ENCODE measurements at regions not wholly inside any gene's neighbourhood (a gene's known extent, or its start where the extent isn't known, plus 50 kb on each side); places are given as distances from the start of the nearest gene placed in this dataset.
"Not testable (repeated sequence)": the region's sequence is repeated elsewhere in the genome, so short reads cannot be mapped to it uniquely, and the experiment has no call there.

DNA sequence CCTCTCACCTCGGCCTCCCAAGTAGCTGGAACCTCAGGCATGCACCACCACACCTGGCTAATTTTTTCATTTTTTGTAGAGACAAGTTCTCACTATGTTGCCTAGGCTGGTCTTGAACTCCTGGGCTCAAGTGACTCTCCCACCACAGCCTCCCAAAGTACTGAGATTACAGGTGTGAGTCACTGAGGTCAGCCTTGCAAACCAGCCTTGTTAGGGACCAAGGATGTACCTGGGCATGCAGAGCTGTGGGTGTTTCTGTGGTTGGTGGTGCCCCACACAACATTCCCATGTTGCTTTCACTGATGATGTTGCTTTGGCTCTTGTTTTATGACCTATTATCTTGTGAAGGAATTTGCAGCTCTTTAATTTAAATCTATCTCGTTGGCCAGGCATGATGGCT lies 54.8 kb downstream of the OTUD1 start:
- no peak for DNase-seq (ENCODE audit: low read depth)

DNA sequence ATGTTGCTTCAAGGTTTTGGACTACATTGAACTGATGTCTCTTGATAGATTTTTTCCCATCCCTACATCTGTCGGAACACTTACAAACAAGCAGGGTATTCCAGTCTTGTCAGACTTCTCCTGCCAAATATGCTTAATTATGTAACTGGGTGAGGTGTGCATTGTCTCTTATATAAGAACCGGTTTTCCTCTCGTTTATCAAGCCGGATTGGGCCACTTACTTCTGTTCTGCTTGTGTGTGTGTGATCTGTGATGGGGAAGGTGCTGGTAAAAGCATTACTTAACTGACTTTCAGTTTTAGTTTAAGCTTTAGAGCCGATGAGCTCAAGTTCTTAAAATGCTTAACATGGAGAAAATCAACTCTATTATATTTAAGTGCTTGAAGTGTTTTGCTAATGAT lies 57.9 kb downstream of the OTUD1 start:
- DNase-seq (ENCODE audit: low read depth), result no peak

DNA sequence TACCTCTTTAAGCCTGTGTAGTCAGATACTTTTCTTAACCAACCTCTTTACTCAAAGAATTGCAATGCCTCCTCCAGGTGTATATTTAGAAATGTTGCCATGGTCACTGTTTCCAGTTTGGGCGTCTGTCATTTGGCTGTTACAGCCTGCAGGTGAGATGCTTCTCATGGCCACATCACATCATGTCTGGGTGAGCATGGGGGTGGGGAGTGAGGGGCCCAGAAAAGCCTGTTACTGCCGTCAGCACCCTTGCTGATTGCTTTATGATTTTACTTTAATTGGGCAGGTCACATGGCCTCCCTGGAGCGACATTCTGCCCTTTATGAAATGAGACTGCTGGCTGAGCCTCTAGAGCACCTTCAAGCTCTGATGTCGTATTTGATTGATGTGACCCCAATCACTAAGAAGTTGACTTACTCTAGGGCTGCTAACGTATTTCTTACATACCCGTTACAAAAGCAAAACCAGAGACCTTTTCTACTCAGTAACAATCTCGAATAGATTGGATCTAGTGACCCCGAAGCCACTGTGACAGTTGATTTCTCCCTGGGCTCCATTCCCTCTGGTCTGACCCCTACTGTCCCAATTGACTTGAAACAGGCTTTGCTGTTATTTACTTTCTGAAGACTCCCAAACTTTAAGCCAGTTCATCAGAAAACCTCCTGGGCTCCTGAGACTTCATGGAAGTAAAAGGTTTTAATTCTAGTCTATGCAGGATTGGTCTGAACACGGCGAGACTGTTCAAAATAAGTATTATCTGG lies 60.7 kb downstream of the OTUD1 start:
- DNase-seq (ENCODE audit: low read depth), result no peak

DNA sequence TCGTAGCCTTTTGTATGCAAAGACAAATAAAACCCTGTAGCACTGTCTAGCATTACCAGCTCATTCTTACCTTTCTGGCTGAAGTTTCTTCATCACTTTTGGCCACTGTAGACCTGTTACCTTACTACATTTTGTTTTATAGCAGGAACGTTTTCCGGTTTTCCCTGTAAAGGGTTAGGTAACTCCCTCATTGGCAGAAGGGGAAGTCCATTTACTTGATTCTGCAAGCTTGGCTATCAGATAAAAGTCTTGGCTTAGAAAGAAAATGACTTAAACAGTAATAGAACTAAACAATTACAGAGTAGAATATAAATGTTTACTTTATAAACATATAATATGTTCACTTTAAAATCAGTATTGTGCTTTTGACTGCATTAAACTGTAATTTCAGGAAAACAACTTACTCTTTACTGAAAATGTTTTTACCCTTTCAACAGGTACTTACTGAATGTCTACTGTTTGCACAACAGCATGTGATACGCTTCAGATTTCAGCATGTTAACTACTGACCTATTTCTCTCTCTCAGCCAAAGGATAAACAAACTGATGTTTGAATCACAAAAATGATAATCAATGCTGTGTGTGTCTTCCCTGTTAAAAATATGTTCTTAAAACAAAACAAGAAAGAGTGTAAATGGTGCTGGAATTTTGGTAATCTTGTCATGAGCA lies 67.1 kb downstream of the OTUD1 start:
- DNase-seq (ENCODE audit: low read depth), result no peak

DNA sequence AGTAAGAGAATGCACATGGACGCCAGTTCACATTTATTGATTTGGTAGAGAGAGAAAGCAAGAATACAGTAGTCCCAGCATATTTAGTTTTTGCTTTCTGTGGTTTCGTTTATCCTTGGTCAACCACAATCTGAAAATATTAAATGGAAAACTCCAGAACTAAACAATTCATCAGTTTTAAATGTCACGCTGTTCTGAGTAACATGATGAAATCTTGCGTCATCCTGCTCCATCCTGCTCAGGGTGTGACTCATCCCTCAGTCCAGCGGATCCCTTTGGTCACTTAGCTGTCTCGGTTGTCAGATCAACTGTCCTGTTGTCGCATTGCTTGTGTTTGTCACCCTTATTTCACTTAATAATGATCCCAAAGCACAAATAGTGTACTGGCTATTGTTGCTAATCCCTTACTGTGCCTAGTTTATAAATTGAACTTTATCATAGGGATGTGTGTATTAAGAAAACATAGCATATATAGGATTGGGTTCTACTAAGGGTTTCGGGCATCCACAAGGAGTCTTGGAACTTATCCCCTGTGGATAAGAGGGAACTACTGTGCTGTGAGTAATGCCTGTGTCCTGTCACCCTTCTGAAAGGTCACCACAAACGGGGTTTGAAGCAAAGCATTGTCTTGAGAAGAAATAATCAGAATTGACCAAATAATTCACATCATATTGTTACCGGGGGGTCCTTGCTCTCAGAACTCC lies 73.6 kb downstream of the OTUD1 start:
- DNase-seq (ENCODE audit: low read depth), result peak; percentile 76

DNA sequence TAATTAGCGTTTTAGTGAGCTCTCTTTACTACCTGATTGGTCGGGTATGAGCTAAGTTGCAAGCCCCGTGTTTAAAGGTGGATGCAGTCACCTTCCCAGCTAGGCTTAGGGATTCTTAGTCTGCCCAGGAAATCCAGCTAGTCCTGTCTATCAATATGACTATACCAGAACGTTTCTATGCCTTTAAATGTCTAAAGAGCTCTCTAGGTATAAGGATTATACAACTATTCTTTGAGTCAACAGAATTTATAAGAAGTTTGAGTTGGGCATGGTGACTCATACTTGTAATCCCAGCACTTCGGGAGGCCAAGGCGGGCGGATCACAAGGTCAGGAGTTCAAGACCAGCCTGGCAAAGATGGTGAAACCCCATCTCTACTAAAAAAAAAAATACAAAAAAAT lies 74.7 kb downstream of the OTUD1 start:
- DNase-seq (ENCODE audit: low read depth), result not testable (repeated sequence)

DNA sequence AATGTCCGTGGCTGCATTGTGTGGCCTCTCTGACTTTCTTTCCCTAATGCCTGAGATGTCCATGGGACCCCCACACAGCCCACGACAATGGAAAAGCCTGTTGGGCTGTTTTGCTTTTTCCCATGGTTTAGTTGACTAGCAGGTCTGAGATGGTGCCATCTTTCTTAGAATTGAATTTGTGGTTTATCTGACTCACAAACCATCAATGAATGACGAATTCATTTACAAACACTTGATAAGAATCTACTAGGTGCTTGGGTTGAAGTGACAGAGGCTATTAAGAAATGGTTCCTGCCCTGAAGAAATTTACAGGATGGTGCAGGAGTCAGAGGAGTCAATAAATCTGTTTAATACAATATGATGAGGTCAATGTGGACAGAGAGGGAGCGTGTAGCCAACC lies 75.4 kb downstream of the OTUD1 start:
- DNase-seq (ENCODE audit: low read depth), result no peak

DNA sequence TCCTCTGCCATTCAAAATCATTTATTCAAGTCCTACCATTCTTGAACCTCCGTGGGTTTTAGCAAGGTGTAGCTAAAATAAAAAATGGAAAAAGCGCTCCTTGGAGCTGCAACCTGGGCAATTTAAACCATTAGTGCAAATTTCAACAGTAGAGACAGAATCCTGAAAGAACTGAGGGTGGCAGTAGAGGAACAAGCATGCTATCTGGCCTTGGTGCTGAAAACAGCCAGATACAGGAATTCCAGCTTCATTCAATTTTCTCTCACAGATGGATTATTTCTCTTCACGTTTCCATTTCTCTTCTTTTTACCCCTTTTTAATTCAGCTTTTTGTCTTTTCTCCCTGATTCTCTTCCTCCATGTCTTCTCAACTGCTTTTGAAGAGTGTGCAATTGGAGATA lies 77.7 kb downstream of the OTUD1 start:
- peak; percentile 22 for DNase-seq (ENCODE audit: low read depth)

DNA sequence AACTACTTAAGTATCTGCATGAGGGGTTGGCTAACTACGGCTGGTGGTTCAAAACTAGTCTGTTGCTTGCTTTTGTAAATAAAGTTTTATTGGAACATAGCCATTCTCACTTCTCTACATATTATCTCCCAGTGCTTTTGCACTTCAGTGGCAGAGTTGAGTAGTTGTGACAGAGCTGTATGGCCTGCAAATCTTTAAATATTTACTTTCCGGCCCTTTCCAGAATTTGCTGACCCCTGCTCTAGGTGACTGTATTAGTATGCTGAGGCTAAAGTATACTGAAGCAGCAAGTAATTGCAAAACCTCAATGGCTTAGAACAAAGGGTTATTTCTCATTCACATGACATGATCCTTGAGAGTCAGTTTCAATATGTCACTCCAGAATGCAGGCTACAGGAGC lies 78.3 kb downstream of the OTUD1 start:
- no peak for DNase-seq (ENCODE audit: low read depth)

DNA sequence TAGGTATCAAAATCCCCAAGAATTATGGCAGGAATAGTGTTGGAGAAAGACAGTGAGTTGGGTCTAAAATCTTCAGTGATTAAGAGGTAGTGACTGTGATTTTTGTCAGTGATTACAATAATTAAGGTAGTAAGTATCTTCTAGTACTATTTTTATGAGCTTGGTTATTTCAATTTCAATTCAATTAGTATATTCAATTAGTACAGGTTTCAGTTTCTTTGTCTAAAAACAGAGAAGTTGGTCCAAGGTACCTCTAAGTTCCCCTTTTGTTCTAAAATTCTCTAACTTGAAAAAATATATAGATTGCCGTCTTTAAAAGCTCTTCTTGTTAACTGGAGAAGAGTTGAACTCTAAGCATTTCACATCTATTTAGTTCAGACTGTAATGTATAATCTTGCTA lies 82.9 kb downstream of the OTUD1 start:
- no peak for DNase-seq (ENCODE audit: low read depth)

DNA sequence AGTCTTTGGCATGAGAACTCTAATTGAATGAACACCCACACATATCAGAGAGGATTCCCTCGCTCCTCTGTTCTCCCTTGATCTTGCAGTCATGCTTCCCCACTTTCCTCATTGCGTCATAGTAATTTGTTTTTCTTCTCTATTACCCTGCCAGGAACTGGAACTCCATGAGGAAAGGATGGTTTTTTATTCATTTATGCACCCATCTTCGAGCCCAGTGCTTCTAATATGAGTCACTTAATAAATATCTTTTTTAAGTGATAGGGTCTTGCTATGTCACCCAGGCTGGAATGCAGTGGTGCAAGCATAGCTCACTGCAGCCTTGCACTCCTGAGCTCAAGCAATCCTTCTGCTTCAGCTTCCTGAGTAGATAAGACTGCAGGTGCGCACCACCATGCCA lies 83.5 kb downstream of the OTUD1 start:
- DNase-seq (ENCODE audit: low read depth), result no peak

DNA sequence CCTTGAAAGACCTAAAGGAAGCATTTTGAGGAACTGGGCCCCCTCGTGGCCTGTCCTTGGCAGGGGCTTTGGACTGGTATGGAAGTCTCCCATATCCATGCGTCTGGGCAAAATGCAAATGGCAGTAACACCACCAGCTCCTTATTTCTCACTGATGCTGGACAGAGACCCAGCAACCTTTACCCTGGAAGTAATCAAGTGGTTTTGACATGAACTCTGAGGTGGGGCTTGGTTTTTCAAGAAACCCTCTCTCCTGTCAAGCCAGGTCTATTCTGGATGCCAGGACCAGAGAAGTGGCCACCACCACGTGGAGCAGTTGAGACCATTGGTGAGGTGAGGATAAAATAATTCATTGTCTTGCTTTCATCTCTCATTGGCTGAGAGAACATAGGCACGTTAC lies 84.4 kb downstream of the OTUD1 start:
- DNase-seq (ENCODE audit: low read depth), result no peak

DNA sequence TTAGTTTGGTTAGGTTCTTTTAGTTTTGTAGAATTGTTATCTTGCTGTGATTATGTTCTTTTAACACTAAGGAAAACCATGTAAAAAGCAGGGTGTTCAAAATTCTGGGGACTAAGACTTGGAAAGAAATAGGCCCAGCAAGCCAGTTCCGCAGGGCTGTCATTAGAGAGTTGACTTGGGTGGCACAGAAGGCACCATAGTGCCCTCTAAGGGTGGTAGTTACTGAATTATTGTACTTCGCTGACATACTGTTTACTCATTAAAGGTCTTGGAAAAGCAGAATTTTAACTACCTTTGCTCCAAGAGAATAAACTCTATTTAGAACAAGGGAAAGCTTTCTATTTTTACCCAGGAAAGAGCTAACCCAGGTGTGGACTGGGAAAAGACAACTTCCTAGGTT lies 86.5 kb downstream of the OTUD1 start:
- peak; percentile 22 for DNase-seq (ENCODE audit: low read depth)

DNA sequence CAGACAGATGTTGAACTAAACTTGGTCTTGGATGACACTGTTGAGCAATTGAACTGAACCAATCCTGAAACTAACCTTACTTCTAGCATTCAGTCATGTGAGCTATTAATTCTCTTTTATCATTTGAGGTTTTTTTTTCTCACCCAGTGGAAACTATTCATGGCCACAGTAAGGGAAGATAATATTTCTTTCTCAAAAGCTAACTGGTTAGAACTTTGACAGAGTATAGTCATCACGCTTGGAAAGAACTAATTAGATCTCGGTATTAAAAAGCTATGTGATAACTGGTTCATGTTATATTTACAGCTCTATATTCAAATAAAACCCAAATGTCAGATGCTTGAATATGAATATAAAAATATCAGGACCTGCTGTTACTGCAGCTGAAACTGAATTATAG lies 89.5 kb downstream of the OTUD1 start:
- no peak for DNase-seq (ENCODE audit: low read depth)

DNA sequence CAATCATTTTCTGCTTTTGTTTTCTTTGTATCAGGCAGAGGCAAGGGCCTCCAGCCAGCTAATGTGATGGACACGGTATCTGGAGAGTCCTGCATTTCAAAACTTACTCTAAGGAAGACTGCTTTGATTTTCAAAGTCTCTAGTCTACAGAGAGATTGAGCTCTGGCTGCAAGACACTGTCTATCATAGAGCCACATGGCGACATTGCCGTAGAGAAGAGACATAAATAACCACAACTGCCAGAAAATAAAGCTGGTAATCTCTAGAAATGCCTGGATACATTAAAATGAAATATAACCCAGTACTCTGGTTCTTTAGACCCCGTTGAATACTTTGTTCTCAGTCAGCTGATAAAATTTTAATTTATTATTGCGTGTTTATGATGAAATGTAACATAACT lies 90.8 kb downstream of the OTUD1 start:
- no peak for DNase-seq (ENCODE audit: low read depth)

DNA sequence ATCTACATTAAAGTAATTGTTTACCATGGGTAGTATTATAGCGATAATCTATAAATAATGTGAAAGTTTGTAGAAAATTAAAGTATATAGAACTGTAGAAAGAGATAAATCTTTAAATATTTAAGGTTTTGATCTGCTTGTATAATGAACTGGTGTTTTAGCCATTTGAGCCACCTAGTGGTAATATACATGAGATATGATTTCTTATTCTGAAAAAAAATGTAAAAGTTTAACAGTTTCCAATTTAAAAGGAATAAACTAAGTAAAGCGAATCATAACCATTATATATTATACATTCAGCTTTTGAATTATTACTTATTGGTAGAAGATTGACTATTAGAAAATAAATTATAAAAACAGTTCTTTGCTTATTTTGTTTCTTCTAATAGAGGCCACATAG lies 91.2 kb downstream of the OTUD1 start:
- DNase-seq (ENCODE audit: low read depth), result no peak

DNA sequence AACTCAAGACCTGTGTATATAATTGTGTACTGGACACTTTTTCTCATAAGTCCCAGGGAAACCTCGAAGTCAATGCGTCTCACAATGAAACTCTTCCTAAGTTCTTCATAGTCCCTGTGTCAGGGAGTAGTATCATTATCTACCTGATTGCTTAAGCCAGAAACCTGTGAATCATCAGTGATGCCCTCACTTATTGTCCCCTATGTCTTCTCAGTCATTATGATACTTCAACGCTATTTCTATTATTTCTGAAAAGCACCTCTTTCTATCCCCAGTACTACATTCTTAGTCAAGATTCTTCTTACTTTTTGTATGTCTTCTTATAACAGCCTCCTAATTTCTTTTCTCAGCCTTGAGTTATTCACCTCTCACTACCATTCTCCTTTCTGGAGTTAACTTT lies 94.3 kb downstream of the OTUD1 start:
- DNase-seq (ENCODE audit: low read depth), result no peak

DNA sequence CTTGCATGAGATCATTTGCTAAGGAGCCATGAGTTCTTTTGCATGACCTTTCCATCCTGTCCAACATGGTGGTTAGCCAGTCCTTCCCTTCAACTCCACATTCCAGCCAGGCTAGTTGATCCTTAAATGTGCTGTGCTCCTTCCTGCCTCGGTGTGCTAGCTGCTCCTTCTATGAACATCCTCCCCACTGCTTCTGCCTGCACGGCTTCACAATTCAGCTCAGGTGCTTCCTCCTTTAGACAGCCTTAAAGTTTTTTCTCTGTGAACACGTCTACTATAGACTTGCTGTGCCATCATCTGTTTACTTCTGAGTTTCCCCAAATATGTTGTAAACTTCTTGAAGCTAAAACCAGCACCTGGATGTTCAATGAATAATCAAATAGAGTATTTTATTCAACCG lies 95.5 kb downstream of the OTUD1 start:
- DNase-seq (ENCODE audit: low read depth), result no peak

DNA sequence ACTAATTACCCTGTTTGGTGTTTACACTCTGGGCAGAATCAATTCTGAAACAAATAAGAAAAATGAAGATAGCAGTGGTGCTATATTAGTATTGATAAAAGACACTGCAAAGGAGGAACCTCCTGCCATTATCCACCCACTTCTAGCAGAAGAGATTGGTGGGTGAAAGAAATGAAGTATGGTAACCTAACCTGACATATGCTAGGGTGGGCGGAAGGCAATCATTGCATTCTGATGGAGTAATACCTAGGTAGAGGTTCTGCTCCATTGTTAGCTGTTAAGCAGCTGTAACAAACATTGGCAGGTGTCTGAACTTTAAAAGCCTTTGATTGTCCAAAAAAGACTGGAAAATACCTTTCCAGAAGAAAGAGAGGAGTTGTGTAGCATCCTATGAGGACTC lies 95.9 kb downstream of the OTUD1 start:
- no peak for DNase-seq (ENCODE audit: low read depth)

DNA sequence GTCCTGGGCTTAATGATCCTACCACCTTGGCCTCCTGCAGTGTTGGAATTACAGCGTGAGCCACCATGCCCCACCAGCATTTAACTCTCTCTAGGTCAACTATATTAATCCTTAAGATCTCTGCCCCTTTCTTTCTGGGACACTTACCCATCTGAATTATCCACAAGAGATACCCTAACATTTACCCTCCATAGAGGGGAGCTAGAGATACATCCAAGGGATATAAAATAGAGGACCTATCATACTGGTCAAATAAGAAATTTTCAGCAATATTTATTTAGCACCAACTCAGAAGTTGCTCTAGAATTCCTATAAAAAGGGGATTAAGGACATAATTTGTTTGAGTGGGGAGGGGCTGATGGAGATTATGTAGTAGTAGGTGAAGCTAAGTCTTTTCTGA lies 96.5 kb downstream of the OTUD1 start:
- DNase-seq (ENCODE audit: low read depth), result no peak

DNA sequence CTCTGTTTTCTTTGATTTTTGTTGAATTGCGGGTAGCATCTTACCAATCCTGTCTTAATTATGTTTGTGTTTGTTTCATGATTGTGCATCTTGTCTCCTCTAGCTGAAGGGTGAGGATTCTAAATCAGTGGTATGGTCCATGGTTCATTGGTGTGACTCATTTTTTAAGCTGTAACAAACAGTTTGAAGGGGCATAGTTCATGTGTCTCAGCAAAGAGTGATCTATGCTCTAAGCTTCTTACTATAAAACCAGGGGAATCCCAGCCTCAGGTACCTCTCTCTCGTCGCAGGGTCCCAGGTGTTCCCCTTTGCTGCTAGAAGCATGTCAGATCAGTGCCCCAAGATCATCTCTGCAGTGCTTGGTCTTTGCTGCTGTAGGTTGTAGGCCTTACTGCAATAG lies 100.1 kb downstream of the OTUD1 start:
- no peak for DNase-seq (ENCODE audit: low read depth)

DNA sequence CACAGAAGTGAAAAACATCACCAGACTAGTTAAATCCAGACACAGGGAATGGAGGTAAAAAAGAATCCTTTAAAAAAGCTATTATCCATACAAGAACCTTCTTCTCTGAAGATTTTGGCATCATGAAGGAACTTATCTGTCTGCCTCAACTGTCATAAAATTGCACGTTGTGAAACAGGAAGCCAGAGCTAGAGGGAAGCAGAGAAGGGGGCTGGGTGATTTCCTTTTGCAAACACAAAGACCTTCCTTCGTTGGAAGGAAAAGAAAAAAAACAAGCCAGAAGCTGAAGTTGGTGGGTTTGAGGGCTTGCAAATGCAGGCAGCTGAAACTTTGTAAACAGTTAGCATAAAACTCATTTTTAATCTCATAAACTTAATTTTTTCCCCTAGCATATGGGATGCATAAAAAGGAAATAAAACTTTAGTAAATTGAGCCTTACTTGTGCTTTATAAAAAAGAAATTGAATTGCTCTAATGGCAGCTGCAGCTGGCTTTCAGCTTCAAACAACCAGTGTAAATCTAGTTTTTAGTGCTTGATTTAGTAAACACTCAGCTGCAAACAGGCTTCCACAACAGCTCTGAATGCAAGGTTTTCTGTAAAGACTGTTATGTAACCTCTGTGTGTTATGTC lies 101.6 kb downstream of the OTUD1 start:
- DNase-seq (ENCODE audit: low read depth), result no peak

Measured in LHCN-M2 (cell line).